HG03095 (cell line): ENCODE measurements at regions not wholly inside any gene's neighbourhood (a gene's known extent, or its start where the extent isn't known, plus 50 kb on each side); places are given as distances from the start of the nearest gene placed in this dataset.
"Not testable (repeated sequence)": the region's sequence is repeated elsewhere in the genome, so short reads cannot be mapped to it uniquely, and the experiment has no call there.

Source experiments
- ATAC-seq: cut with Tn5 transposase; IDR thresholded peaks from one replicate; pipeline ENCODE4 v1.9.1; 2021; ENCODE audit warnings: moderate library complexity; ENCODE audit not compliant: unreplicated experiment

DNA sequence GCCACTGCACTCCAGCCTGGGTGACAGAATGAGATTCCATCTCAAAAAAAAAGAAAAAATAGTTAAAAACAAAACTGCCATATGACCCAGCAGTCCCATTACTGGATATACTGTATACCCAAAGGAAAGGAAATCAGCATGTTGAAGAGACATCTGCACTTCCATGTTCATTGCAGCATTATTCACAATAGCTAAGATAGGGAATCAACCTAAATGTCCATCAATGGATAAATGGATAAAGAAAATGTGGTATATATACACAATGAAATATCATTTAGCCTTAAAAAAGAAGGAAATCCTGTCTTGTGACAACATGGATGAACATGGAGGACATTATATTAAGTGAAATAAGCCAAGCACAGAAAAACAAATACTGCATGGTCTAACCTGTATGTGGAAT, 160.7 kb downstream of the DUSP6 start:
- ATAC-seq: not testable (repeated sequence)

DNA sequence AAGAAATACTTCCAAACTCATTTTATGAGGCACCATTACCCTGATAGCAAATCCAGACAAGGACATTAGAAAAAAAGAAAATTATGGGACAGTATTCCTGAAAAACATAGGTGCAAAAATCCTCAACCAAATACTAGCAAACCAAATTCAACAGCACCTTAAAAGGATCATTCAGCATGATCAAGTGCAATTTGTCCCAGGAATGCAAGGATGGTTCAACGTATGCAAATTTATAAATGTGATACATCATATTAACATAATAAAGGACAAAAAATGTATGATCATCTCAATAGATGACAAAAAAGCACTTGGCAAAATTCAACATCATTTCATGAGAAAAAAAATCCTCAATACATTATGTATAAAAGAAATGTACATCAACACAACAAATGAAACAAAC, 162.9 kb downstream of the DUSP6 start:
- ATAC-seq: no peak

DNA sequence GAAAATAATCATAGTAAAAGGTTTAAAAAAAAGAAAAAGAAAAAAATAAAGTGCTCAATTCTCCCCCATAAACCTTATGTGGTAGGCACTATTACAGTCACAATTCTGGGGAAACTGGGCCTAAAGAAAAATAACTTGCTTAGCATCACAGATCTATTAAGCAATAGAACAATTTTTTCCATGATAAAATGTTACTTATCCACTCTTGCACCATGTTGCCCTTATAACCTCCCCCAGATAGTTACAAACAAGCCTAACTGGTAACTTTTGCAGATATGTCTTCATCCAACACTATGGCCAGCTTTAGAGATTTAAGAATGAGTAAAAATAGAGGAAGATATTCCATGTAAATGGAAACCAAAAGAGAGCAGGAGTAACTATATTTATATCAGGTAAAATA, 164.8 kb downstream of the DUSP6 start:
- ATAC-seq: no peak

- ATAC-seq: no peak
Observed at GRCh38 chr12:89185889-89186288, 166.4 kb downstream of the DUSP6 start.

- no peak for ATAC-seq
Observed at GRCh38 chr12:89185181-89185580, 167.1 kb downstream of the DUSP6 start.

- ATAC-seq: no peak
Observed at GRCh38 chr12:89183985-89184435, 168.3 kb downstream of the DUSP6 start.

GRCh38 chr12:89181271-89181920, 170.9 kb downstream of the DUSP6 start:
- no peak for ATAC-seq

DNA sequence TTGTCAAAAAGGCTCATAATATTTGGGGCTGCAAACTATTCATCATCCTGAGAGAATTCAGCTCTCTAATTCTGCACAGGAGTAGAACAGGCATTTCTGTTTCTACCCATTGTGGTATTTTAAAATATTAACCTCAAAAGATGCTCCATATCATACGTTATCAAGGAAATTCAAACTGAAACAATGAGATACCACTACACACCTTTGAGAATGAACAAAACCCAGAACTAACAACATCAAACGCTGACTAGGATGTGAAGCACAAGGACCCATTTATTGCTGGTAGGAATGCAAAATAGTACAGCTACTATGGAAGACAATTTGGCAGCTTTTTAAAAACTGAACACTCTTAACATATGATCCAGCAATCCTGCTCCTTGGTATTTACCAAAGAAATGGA, 171.8 kb downstream of the DUSP6 start:
- ATAC-seq: no peak

DNA sequence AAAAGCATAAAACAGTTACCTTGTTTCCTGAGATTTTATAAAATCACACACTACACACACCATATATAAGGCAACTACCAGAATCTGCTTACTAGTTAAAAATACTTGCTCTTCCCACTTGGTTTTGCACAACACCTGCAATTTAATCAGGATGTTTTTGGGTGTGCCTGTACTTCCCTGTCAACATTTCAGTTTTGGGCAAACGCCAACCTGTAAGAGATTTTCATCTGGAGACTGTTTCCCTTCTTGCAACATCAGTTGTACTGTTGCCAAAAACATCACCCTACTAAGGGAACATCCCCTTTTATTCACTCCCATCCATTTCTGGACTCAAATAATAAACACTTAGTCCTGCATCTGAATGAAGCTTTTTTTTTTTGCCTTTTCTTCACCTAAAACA, 172.3 kb downstream of the DUSP6 start:
- ATAC-seq: no peak

- ATAC-seq: no peak
Observed at GRCh38 chr12:89179245-89179644, 173.1 kb downstream of the DUSP6 start.

DNA sequence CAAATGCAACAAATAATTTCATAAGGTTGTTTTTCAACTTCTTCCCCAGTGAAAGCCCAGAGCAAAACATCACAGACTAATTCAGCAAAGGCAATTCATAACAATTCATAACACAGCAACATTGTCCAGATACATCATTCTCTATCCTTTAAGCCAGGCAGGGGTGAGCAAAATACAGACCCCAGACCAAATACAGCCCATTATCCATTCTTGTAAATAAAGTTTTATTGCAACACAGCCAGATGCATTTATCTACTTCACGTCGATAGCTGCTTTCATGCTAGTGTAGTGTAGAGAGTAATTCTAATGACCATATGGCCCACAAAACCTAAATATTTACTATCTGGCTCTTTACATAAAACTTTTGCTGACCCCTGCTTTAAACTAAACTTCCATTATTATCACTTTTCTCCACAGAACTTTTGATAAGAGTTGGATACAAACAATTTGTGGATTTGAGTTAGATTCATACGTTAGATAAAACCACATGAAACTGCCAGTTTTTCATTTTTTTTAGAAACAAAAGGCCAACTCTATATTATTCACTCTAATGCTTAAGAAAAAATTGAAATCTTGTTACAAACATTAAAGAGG, 174.4 kb downstream of the DUSP6 start:
- ATAC-seq: no peak

- no peak for ATAC-seq
Observed at GRCh38 chr12:89176676-89177075, 175.6 kb downstream of the DUSP6 start.

- no peak for ATAC-seq
Observed at GRCh38 chr12:89173678-89174077, 178.6 kb downstream of the DUSP6 start.

DNA sequence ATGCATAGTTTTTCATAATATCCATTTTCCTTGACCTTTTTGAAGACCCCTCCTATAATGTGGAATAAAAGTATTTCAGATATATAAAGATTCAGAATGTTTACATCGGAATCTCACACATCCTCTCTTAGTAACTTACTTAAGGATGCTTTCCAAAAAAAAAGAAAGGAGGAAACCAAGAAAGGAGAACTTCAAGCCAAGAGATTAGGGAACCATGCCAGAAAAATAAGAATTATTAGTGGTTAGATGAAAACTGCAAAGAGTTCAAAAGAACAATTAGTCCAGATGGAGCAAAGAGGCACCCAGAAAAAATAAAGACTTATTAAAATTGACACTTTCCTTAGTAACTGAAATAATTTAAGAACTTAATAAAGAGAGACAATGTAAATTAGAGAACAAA, 179.2 kb downstream of the DUSP6 start:
- ATAC-seq: no peak

GRCh38 chr12:89172224-89172623, 180.1 kb downstream of the DUSP6 start:
- ATAC-seq: no peak

DNA sequence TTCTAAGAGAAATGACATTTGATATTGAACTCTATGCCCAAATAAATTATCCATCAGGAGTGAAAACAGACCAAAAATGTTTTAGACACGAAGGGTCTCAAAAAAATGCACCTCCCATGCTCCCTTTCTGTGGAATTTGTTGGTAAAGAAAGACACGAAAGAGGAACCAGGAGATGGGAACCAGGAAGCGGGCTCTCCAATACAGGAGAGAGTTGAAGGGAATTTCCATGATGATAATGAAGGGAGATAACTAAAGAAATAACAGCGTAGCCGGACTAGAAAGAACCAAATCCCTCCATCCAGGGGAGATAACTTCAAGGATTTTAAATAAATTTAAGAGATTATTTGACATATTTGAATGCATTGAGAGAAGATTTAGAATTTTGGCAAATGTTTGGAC, 183.0 kb downstream of the DUSP6 start:
- no peak for ATAC-seq

GRCh38 chr12:89167986-89168385, 184.3 kb downstream of the DUSP6 start:
- ATAC-seq: no peak

- ATAC-seq: peak; percentile 95
Observed at GRCh38 chr12:89166525-89166934, 185.8 kb downstream of the DUSP6 start.

DNA sequence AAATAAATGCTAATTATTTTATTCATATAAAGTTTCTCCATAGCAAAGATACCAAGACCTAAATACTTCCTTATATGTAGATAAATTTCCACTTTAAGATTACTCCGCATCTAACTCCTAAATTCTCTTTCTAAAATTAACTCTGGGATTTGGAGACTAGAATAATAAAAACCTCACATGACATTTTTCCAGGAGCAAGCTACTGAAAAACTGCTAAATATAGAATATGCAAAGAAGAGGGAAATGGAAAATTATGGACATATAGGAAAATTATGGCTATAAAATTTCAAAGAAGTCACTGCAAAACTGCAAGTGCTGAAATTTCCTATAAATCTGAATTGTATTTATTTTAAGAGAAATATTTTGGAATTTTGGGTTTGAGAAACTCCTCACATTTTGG, 186.2 kb downstream of the DUSP6 start:
- no peak for ATAC-seq

GRCh38 chr12:89165703-89166102, 186.6 kb downstream of the DUSP6 start:
- no peak for ATAC-seq

DNA sequence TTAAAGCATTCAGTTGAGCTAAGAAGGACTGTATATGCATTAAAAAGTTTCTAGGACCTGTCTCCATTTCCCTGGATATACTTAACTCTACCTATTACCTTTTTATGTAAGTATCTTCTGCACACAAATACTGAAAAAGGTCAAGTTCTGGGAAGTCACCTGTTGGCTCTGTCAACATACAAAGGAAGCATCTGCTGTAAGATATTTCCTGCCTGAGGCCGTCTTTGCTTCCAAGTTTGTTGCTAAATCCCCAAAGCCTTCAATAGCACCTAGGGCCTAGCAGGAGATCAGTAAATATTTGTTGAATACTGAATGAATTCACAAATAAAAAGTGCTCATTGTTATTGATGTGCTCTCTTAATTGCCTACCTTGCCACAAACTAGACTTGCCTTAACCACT, 188.4 kb downstream of the DUSP6 start:
- no peak for ATAC-seq

- no peak for ATAC-seq
Observed at GRCh38 chr12:89162589-89163261, 189.6 kb downstream of the DUSP6 start.
